ENCODE measurements at regions not wholly inside any gene's neighbourhood (a gene's known extent, or its start where the extent isn't known, plus 50 kb on each side); places are given as distances from the start of the nearest gene placed in this dataset.
"Not testable (repeated sequence)": the region's sequence is repeated elsewhere in the genome, so short reads cannot be mapped to it uniquely, and the experiment has no call there.

- not testable (repeated sequence) for DNase-seq
Measured at GRCh38 chr2:215889240-215889969, 123.9 kb downstream of the MREG start.

GRCh38 chr2:215888680-215889079 lies 124.7 kb downstream of the MREG start:
- no peak for DNase-seq

GRCh38 chr2:215887303-215887702 lies 126.0 kb downstream of the MREG start:
- DNase-seq: no peak

GRCh38 chr2:215886022-215886421 lies 127.3 kb downstream of the MREG start:
- DNase-seq: no peak

- no peak for DNase-seq
Measured at GRCh38 chr2:215885536-215885935, 127.8 kb downstream of the MREG start.

- no peak for DNase-seq
Measured at GRCh38 chr2:215884451-215885087, 128.8 kb downstream of the MREG start.

- DNase-seq: no peak
Measured at GRCh38 chr2:215883799-215884198, 129.6 kb downstream of the MREG start.

GRCh38 chr2:215882689-215883088 lies 130.7 kb downstream of the MREG start:
- no peak for DNase-seq

GRCh38 chr2:215881582-215881981 lies 131.8 kb downstream of the MREG start:
- no peak for DNase-seq

- no peak for DNase-seq
Measured at GRCh38 chr2:215880970-215881369, 132.4 kb downstream of the MREG start.

GRCh38 chr2:215879977-215880940 lies 133.1 kb downstream of the MREG start:
- no peak for DNase-seq

GRCh38 chr2:215879331-215879730 lies 134.0 kb downstream of the MREG start:
- DNase-seq: no peak

- no peak for DNase-seq
Measured at GRCh38 chr2:215878476-215879063, 134.8 kb downstream of the MREG start.

- no peak for DNase-seq
Measured at GRCh38 chr2:215876937-215877238, 136.5 kb downstream of the MREG start.

GRCh38 chr2:215876139-215876936 lies 137.0 kb downstream of the MREG start:
- no peak for DNase-seq

- no peak for DNase-seq
Measured at GRCh38 chr2:215874418-215874817, 138.9 kb downstream of the MREG start.

GRCh38 chr2:215870986-215871385 lies 142.4 kb downstream of the MREG start:
- DNase-seq: no peak

GRCh38 chr2:215870088-215870490 lies 143.3 kb downstream of the MREG start:
- DNase-seq: no peak

GRCh38 chr2:215868846-215869543 lies 144.4 kb downstream of the MREG start:
- no peak for DNase-seq

GRCh38 chr2:215866606-215867005 lies 146.7 kb downstream of the MREG start:
- no peak for DNase-seq

- no peak for DNase-seq
Measured at GRCh38 chr2:215863687-215864086, 149.7 kb downstream of the MREG start.

GRCh38 chr2:215862351-215862771 lies 151.0 kb downstream of the MREG start:
- no peak for DNase-seq

Data from SW 1271 (cell line).